Activated naive CD8-positive, alpha-beta T cell treated with anti-CD3 and anti-CD28 coated beads, Interleukin-2, amount 10 ng/mL, durations not matched to agents 7 days and 5 days (primary cell): ENCODE measurements at regions not wholly inside any gene's neighbourhood (a gene's known extent, or its start where the extent isn't known, plus 50 kb on each side); places are given as distances from the start of the nearest gene placed in this dataset.
"Not testable (repeated sequence)": the region's sequence is repeated elsewhere in the genome, so short reads cannot be mapped to it uniquely, and the experiment has no call there.

Experiments
- ATAC-seq: fragments of 150-1000 bp; cut with Tn5 transposase; one replicate; pipeline ENCODE4 v1.10.0; 2021; ENCODE audit warnings: low read depth, moderate library complexity
- POLR2A ChIA-PET: fragments of 350-600 bp; sonication (Branson Sonifier 250); formaldehyde crosslinking; loops from one replicate; lab custom pipeline; 2021; ENCODE audit warnings: antibody characterized with exemption; lab: Charles Lee
- DNase-seq: peaks from one replicate; pipeline ENCODE4 v3.0.0; 2021
- H3K27ac Mint-ChIP-seq: one replicate; pipeline ENCODE4 v1.8.0; 2022; ENCODE audit warnings: mild to moderate bottlenecking, mixed read lengths
- H3K27me3 Mint-ChIP-seq: one replicate; pipeline ENCODE4 v1.8.0; 2022; ENCODE audit warnings: mild to moderate bottlenecking, moderate library complexity, mixed read lengths
- H3K36me3 Mint-ChIP-seq: one replicate; pipeline ENCODE4 v1.8.0; 2021; ENCODE audit warnings: mild to moderate bottlenecking, mixed read lengths
- H3K4me1 Mint-ChIP-seq: one replicate; pipeline ENCODE4 v1.8.0; 2021; ENCODE audit warnings: mixed read lengths
- H3K4me3 Mint-ChIP-seq: one replicate; pipeline ENCODE4 v1.8.0; 2022; ENCODE audit warnings: mild to moderate bottlenecking, moderate library complexity, mixed read lengths
- H3K9me3 Mint-ChIP-seq: one replicate; pipeline ENCODE4 v1.8.0; 2021; ENCODE audit warnings: mixed read lengths

GRCh38 chr3:167084545-167084944 is 295.6 kb downstream of the ZBBX start:
- Mint-ChIP-seq H3K27me3 (no peaks in the 10 kb centered on the region), H3K36me3 (no peaks in the 10 kb centered on the region), H3K9me3 (peaks cover 2% of the 10 kb centered on the region), H3K4me3 (no peak overlapping the region), H3K4me1 (no peaks in the 10 kb centered on the region), H3K27ac (no peak overlapping the region)
- ATAC-seq: no peak
- no peak for DNase-seq
- POLR2A ChIA-PET: no interaction called here

- no peaks in the 10 kb centered on the region for H3K27me3 Mint-ChIP-seq
- POLR2A ChIA-PET: no interaction called here
- H3K4me1 Mint-ChIP-seq: no peaks in the 10 kb centered on the region
- no peak overlapping the region for H3K4me3 Mint-ChIP-seq
- no peaks in the 10 kb centered on the region for H3K36me3 Mint-ChIP-seq
- DNase-seq (no peak), ATAC-seq (no peak)
- peaks cover 3% of the 10 kb centered on the region for H3K9me3 Mint-ChIP-seq
- H3K27ac Mint-ChIP-seq: no peak overlapping the region
Measured at GRCh38 chr3:167078070-167078622, 302.0 kb downstream of the ZBBX start.

GRCh38 chr3:167067787-167068161 is 312.3 kb downstream of the ZBBX start:
- no peak for ATAC-seq
- no peaks in the 10 kb centered on the region for H3K27me3 Mint-ChIP-seq
- H3K9me3 Mint-ChIP-seq: no peaks in the 10 kb centered on the region
- H3K4me3 Mint-ChIP-seq: no peak overlapping the region
- no peaks in the 10 kb centered on the region for H3K4me1 Mint-ChIP-seq
- POLR2A ChIA-PET: no interaction called here
- no peaks in the 10 kb centered on the region for H3K36me3 Mint-ChIP-seq
- no peak overlapping the region for H3K27ac Mint-ChIP-seq
- DNase-seq: no peak

GRCh38 chr3:167066977-167067786 is 312.9 kb downstream of the ZBBX start:
- Mint-ChIP-seq H3K36me3 (no peaks in the 10 kb centered on the region), H3K4me1 (no peaks in the 10 kb centered on the region), H3K4me3 (no peak overlapping the region), H3K27me3 (no peaks in the 10 kb centered on the region), H3K27ac (no peak overlapping the region), H3K9me3 (no peaks in the 10 kb centered on the region)
- POLR2A ChIA-PET: no interaction called here
- ATAC-seq: no peak
- no peak for DNase-seq

- H3K9me3 Mint-ChIP-seq: peaks cover 5% of the 10 kb centered on the region
- no peak overlapping the region for H3K27ac Mint-ChIP-seq
- ATAC-seq (no peak), DNase-seq (no peak)
- no peaks in the 10 kb centered on the region for H3K27me3 Mint-ChIP-seq
- POLR2A ChIA-PET: no interaction called here
- H3K36me3 Mint-ChIP-seq: no peaks in the 10 kb centered on the region
- no peaks in the 10 kb centered on the region for H3K4me1 Mint-ChIP-seq
- no peak overlapping the region for H3K4me3 Mint-ChIP-seq
Measured at GRCh38 chr3:167057581-167057980, 322.5 kb downstream of the ZBBX start.

GRCh38 chr3:167054926-167055325 is 325.2 kb downstream of the ZBBX start:
- Mint-ChIP-seq H3K27ac (no peak overlapping the region), H3K4me1 (no peaks in the 10 kb centered on the region), H3K9me3 (peaks cover 5% of the 10 kb centered on the region), H3K36me3 (no peaks in the 10 kb centered on the region), H3K27me3 (no peaks in the 10 kb centered on the region), H3K4me3 (no peak overlapping the region)
- POLR2A ChIA-PET: no interaction called here
- DNase-seq (no peak), ATAC-seq (no peak)

- no peak for DNase-seq
- no peaks in the 10 kb centered on the region for H3K36me3 Mint-ChIP-seq
- H3K27ac Mint-ChIP-seq: no peak overlapping the region
- POLR2A ChIA-PET: no interaction called here
- no peak overlapping the region for H3K4me3 Mint-ChIP-seq
- H3K4me1 Mint-ChIP-seq: peaks cover 2% of the 10 kb centered on the region
- H3K9me3 Mint-ChIP-seq: peaks cover 1% of the 10 kb centered on the region
- ATAC-seq: no peak
- H3K27me3 Mint-ChIP-seq: no peaks in the 10 kb centered on the region
Measured at GRCh38 chr3:167051421-167051820, 328.7 kb downstream of the ZBBX start.

GRCh38 chr3:167033866-167034265 is 346.2 kb downstream of the ZBBX start:
- POLR2A ChIA-PET: no interaction called here
- H3K9me3 Mint-ChIP-seq: peaks cover 2% of the 10 kb centered on the region
- no peak for DNase-seq
- no peaks in the 10 kb centered on the region for H3K4me1 Mint-ChIP-seq
- no peak overlapping the region for H3K27ac Mint-ChIP-seq
- H3K4me3 Mint-ChIP-seq: no peak overlapping the region
- no peak for ATAC-seq
- H3K27me3 Mint-ChIP-seq: no peaks in the 10 kb centered on the region
- no peaks in the 10 kb centered on the region for H3K36me3 Mint-ChIP-seq

- Mint-ChIP-seq H3K27ac (no peak overlapping the region), H3K36me3 (no peaks in the 10 kb centered on the region), H3K27me3 (no peaks in the 10 kb centered on the region), H3K9me3 (peaks cover 2% of the 10 kb centered on the region), H3K4me3 (no peak overlapping the region), H3K4me1 (no peaks in the 10 kb centered on the region)
- no peak for DNase-seq
- POLR2A ChIA-PET: no interaction called here
- no peak for ATAC-seq
Measured at GRCh38 chr3:167032267-167032876, 347.7 kb downstream of the ZBBX start.

GRCh38 chr3:167031364-167032049 is 348.6 kb downstream of the ZBBX start:
- Mint-ChIP-seq H3K27ac (no peak overlapping the region), H3K36me3 (no peaks in the 10 kb centered on the region), H3K27me3 (no peaks in the 10 kb centered on the region), H3K4me3 (no peak overlapping the region), H3K4me1 (no peaks in the 10 kb centered on the region), H3K9me3 (peaks cover 2% of the 10 kb centered on the region)
- ATAC-seq (no peak), DNase-seq (no peak)
- POLR2A ChIA-PET: no interaction called here

- H3K36me3 Mint-ChIP-seq: no peaks in the 10 kb centered on the region
- ATAC-seq: no peak
- no peaks in the 10 kb centered on the region for H3K27me3 Mint-ChIP-seq
- H3K4me3 Mint-ChIP-seq: no peak overlapping the region
- no peak overlapping the region for H3K27ac Mint-ChIP-seq
- H3K9me3 Mint-ChIP-seq: no peaks in the 10 kb centered on the region
- POLR2A ChIA-PET: no interaction called here
- DNase-seq: no peak
- H3K4me1 Mint-ChIP-seq: no peaks in the 10 kb centered on the region
Measured at GRCh38 chr3:167030082-167030725, 349.9 kb downstream of the ZBBX start.

DNA sequence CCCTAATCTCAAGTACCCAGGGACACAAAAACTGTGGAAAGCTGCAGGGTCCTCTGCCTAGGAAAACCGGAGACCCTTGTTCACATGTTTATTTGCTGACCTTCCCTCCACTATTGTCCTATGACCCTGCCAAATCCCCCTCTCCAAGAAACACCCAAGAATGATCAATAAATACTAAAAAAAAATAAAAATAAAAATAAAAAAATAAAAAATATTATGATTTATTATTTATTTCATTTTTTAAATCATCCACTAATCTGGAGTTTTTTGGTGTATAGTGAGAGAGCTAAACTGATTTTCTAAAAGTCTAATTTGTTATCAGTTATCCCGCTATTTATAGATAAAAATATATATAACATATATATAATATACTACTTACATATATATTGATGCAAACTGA is 360.6 kb downstream of the ZBBX start:
- H3K27me3 Mint-ChIP-seq, H3K36me3 Mint-ChIP-seq, DNase-seq, H3K27ac Mint-ChIP-seq, H3K9me3 Mint-ChIP-seq, POLR2A ChIA-PET, ATAC-seq, H3K4me3 Mint-ChIP-seq, H3K4me1 Mint-ChIP-seq: not testable (repeated sequence)

DNA sequence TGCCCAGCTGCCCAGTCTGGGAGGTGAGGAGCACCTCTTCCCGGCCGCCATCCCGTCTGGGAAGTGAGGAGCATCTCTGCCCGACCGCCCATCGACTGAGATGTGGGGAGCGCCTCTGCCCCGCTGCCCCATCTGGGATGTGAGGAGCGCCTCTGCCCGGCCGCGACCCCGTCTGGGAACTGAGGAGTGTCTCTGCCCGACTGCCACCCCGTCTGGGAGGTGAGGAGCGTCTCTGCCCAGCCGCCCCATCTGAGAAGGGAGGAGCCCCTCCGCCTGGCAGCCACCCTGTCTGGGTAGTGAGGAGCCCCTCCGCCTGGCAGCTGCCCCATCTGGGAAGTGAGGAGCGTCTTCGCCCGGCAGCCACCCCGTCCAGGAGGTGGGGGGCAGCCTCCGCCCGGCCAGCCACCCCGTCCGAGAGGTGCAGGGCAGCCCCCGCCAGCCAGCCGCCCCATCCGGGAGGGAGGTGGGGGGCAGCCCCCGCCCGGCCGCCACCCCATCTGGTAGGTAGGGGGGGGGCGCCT is 361.4 kb downstream of the ZBBX start:
- POLR2A ChIA-PET, ATAC-seq: not testable (repeated sequence)

More for the DNA sequence above, 361.4 kb downstream of the ZBBX start:
- H3K27me3 Mint-ChIP-seq, H3K36me3 Mint-ChIP-seq, H3K9me3 Mint-ChIP-seq, H3K4me3 Mint-ChIP-seq, H3K4me1 Mint-ChIP-seq, H3K27ac Mint-ChIP-seq, DNase-seq: not testable (repeated sequence)
